ENCODE measurements at regions not wholly inside any gene's neighbourhood (a gene's known extent, or its start where the extent isn't known, plus 50 kb on each side); places are given as distances from the start of the nearest gene placed in this dataset.

DNA sequence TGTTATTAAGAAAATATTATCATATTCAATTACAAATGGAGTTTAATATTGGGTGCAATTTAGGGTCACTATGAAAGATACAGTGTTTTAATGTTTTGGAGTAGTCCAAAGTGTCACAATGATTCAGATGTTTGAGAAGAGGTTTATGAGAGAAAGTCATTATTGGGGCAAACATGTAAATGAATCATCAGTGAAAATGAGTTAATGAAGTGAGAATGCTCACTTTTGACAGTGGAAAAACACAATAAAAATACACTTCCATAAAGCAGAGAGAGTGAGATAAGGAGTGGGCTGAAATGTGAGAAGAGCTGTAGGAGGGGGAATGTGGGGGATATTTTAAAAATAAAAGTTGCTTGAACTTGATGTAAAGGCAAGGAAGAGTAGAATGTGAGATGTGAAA is 957.1 kb downstream of the PCDH18 start:
- no peaks in the 10 kb centered on the region for H3K4me1 ChIP-seq (ENCODE audit: control insufficient read depth in 2 of 2, insufficient read depth in 2 of 2, low read length in 2 of 2)
- no peaks in the 10 kb centered on the region for H3K27me3 ChIP-seq (ENCODE audit: control insufficient read depth in 2 of 2, insufficient read depth in 2 of 2, low read length in 2 of 2)
- H3K4me3 ChIP-seq (ENCODE audit: low read length in 2 of 2): no peak overlapping the region
- no peaks in the 10 kb centered on the region for H3K9me3 ChIP-seq (ENCODE audit: control insufficient read depth in 2 of 2, low read length in 2 of 2)
- no peak overlapping the region for H3K27ac ChIP-seq (ENCODE audit: low read depth in 2 of 2, low read length in 2 of 2)
- H3K9ac ChIP-seq (ENCODE audit: low read depth in 1 of 2, low read length in 2 of 2): no peak overlapping the region
- H3K36me3 ChIP-seq (ENCODE audit: control insufficient read depth in 2 of 2, insufficient read depth in 2 of 2, low read length in 2 of 2): no peaks in the 10 kb centered on the region

DNA sequence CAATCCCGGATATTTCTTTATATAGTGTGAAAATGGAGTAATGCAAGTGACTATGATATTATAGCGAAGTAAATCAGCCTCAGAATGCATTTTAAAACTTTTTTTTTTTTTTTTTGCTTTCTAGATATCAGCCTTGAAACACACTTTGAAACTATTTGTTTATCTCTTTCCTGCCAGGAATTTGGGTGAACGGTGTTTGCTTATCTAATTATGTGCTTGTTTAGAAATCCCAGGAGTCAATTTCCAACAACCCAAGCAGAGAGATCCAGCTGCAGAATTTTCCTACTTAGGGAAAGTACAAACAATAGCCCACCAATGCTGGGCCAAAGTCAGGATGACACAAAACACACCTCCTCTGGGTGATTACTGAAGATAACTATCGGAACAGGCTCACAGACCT is 958.8 kb downstream of the PCDH18 start:
- no peaks in the 10 kb centered on the region for H3K27me3 ChIP-seq (ENCODE audit: control insufficient read depth in 2 of 2, insufficient read depth in 2 of 2, low read length in 2 of 2)
- no peaks in the 10 kb centered on the region for H3K36me3 ChIP-seq (ENCODE audit: control insufficient read depth in 2 of 2, insufficient read depth in 2 of 2, low read length in 2 of 2)
- H3K4me3 ChIP-seq (ENCODE audit: low read length in 2 of 2): no peak overlapping the region
- H3K9ac ChIP-seq (ENCODE audit: low read depth in 1 of 2, low read length in 2 of 2): no peak overlapping the region
- no peak overlapping the region for H3K27ac ChIP-seq (ENCODE audit: low read depth in 2 of 2, low read length in 2 of 2)
- H3K9me3 ChIP-seq (ENCODE audit: control insufficient read depth in 2 of 2, low read length in 2 of 2): no peaks in the 10 kb centered on the region
- H3K4me1 ChIP-seq (ENCODE audit: control insufficient read depth in 2 of 2, insufficient read depth in 2 of 2, low read length in 2 of 2): no peaks in the 10 kb centered on the region

DNA sequence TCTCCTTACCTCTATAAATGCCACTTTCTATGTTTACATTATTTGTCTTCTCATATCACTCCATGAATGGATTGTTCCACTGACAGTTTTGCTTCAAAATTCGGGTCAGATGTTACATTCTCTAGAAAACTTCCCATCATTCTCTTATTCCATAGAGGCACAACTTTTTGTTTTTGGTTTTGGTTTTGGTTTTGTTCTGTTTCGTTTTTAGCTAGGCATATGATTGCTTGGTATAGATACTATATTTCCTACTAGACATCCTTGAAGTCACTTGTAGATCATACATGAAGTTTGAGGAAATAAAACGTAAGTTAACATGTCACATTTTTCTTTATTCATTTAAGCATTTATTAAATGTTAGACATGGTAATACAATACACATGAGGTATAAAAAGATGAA is 961.0 kb downstream of the PCDH18 start:
- Histone ChIP-seq H3K9me3 (ENCODE audit: control insufficient read depth in 2 of 2, low read length in 2 of 2) (no peaks in the 10 kb centered on the region), H3K4me1 (ENCODE audit: control insufficient read depth in 2 of 2, insufficient read depth in 2 of 2, low read length in 2 of 2) (no peaks in the 10 kb centered on the region), H3K4me3 (ENCODE audit: low read length in 2 of 2) (no peak overlapping the region), H3K27ac (ENCODE audit: low read depth in 2 of 2, low read length in 2 of 2) (no peak overlapping the region), H3K9ac (ENCODE audit: low read depth in 1 of 2, low read length in 2 of 2) (no peak overlapping the region), H3K36me3 (ENCODE audit: control insufficient read depth in 2 of 2, insufficient read depth in 2 of 2, low read length in 2 of 2) (no peaks in the 10 kb centered on the region), H3K27me3 (ENCODE audit: control insufficient read depth in 2 of 2, insufficient read depth in 2 of 2, low read length in 2 of 2) (no peaks in the 10 kb centered on the region)

DNA sequence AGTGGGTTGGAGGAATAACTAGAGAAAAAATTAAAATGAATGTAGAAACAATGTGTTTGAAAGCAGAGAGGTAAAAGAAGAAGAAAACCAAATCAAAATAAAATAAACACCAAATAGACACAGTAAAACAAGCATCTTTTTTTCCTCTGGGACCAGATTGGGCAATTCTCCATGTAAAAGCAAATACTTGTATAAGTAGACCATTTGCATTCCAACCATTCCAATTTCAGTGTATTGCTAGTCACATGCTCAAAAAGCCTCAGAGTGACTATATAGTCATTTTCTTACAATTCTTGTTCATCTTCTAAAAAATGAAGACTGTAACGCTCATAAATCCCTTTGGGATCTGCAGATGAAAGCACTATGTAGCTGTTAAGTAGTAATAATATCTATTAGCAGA is 969.5 kb downstream of the PCDH18 start:
- H3K27me3 ChIP-seq (ENCODE audit: control insufficient read depth in 2 of 2, insufficient read depth in 2 of 2, low read length in 2 of 2): no peaks in the 10 kb centered on the region
- no peaks in the 10 kb centered on the region for H3K9me3 ChIP-seq (ENCODE audit: control insufficient read depth in 2 of 2, low read length in 2 of 2)
- H3K4me3 ChIP-seq (ENCODE audit: low read length in 2 of 2): no peak overlapping the region
- no peaks in the 10 kb centered on the region for H3K36me3 ChIP-seq (ENCODE audit: control insufficient read depth in 2 of 2, insufficient read depth in 2 of 2, low read length in 2 of 2)
- no peak overlapping the region for H3K9ac ChIP-seq (ENCODE audit: low read depth in 1 of 2, low read length in 2 of 2)
- H3K4me1 ChIP-seq (ENCODE audit: control insufficient read depth in 2 of 2, insufficient read depth in 2 of 2, low read length in 2 of 2): no peaks in the 10 kb centered on the region
- no peak overlapping the region for H3K27ac ChIP-seq (ENCODE audit: low read depth in 2 of 2, low read length in 2 of 2)

DNA sequence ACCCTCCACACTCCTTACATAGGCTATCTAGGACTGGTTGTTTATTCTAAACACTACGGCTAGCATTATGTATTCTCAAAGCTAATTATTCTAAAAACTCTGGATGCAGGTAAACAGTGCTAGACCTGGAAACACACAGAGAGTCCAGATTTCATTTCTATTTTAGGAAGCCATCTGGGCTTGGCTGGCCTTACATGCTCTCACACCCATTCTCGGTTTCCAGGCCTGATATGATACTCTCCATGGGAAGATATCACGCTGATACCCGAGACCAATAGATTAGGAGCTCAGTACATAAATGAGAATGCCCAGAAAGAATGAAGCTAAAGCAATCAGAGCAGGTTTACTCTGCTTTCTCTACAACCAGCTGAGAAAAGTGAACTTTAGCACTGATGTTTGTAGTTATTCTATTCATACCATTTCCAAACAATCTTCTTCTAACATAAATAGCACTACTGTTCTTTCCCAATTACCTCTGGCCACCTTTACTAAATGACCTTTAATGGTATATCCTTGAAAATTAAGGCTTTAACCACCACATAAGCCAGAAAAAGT is 973.3 kb downstream of the PCDH18 start:
- Histone ChIP-seq H3K4me1 (ENCODE audit: control insufficient read depth in 2 of 2, insufficient read depth in 2 of 2, low read length in 2 of 2) (no peaks in the 10 kb centered on the region), H3K4me3 (ENCODE audit: low read length in 2 of 2) (no peak overlapping the region), H3K27ac (ENCODE audit: low read depth in 2 of 2, low read length in 2 of 2) (no peak overlapping the region), H3K9ac (ENCODE audit: low read depth in 1 of 2, low read length in 2 of 2) (no peak overlapping the region), H3K9me3 (ENCODE audit: control insufficient read depth in 2 of 2, low read length in 2 of 2) (no peaks in the 10 kb centered on the region), H3K27me3 (ENCODE audit: control insufficient read depth in 2 of 2, insufficient read depth in 2 of 2, low read length in 2 of 2) (no peaks in the 10 kb centered on the region), H3K36me3 (ENCODE audit: control insufficient read depth in 2 of 2, insufficient read depth in 2 of 2, low read length in 2 of 2) (no peaks in the 10 kb centered on the region)

DNA sequence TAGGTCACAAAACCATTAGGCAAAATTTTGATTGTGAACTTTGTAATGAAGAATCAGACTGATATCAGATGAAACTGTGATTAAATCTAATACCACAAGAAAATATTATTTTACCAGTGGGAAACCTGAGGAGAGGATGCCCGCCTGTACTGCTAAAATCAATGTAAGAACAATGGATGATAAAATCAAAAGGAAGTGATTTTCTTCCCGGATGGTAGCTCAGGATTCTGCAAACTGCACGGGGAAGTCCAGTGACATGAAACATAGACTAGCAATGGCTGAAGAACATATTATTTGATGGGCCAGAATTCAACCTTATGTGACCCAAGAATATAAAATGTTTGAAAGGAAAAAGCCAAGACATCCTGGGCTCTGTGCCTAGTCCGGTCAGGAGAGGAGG is 974.9 kb downstream of the PCDH18 start:
- Histone ChIP-seq H3K36me3 (ENCODE audit: control insufficient read depth in 2 of 2, insufficient read depth in 2 of 2, low read length in 2 of 2) (no peaks in the 10 kb centered on the region), H3K4me3 (ENCODE audit: low read length in 2 of 2) (no peak overlapping the region), H3K9ac (ENCODE audit: low read depth in 1 of 2, low read length in 2 of 2) (no peak overlapping the region), H3K27ac (ENCODE audit: low read depth in 2 of 2, low read length in 2 of 2) (no peak overlapping the region), H3K9me3 (ENCODE audit: control insufficient read depth in 2 of 2, low read length in 2 of 2) (no peaks in the 10 kb centered on the region), H3K4me1 (ENCODE audit: control insufficient read depth in 2 of 2, insufficient read depth in 2 of 2, low read length in 2 of 2) (no peaks in the 10 kb centered on the region), H3K27me3 (ENCODE audit: control insufficient read depth in 2 of 2, insufficient read depth in 2 of 2, low read length in 2 of 2) (no peaks in the 10 kb centered on the region)

DNA sequence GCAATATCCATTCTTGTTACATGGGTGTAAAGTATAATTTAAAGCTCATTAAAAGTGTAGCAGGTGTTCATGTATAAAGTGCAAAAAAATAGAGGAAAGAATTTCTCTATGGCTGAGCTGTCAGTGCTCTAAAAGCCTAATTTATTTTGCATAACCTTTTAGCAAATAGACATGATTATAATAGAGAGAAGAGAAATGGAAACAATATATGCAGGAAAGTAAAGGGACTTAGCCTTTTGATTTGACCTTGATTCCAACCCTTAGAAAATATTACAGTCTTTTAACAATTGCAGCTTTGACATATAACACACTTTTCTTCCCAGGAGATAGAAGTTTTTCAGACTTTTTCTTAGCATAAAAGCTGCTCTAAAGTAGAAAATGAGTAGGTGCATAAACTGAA is 978.3 kb downstream of the PCDH18 start:
- Histone ChIP-seq H3K9me3 (ENCODE audit: control insufficient read depth in 2 of 2, low read length in 2 of 2) (no peaks in the 10 kb centered on the region), H3K36me3 (ENCODE audit: control insufficient read depth in 2 of 2, insufficient read depth in 2 of 2, low read length in 2 of 2) (no peaks in the 10 kb centered on the region), H3K27me3 (ENCODE audit: control insufficient read depth in 2 of 2, insufficient read depth in 2 of 2, low read length in 2 of 2) (no peaks in the 10 kb centered on the region), H3K27ac (ENCODE audit: low read depth in 2 of 2, low read length in 2 of 2) (no peak overlapping the region), H3K4me1 (ENCODE audit: control insufficient read depth in 2 of 2, insufficient read depth in 2 of 2, low read length in 2 of 2) (no peaks in the 10 kb centered on the region), H3K4me3 (ENCODE audit: low read length in 2 of 2) (no peak overlapping the region), H3K9ac (ENCODE audit: low read depth in 1 of 2, low read length in 2 of 2) (no peak overlapping the region)

DNA sequence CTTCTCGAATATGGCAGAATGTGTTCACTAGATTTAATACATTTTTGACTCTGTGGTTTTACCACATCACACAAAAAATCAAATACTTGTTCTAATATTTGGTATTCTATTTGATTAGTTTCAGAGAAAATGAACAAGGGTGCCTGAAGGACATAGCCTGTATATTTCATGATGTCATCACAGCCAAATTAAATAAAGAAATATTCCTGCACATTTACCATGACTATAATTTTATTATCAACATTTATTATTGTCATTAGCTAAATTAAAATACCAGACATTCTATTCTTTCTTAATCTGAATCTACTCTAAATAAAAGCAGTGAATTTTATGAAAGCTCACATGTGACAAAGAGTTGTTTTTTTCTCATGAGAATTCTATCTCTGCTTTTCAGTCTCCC is 980.5 kb downstream of the PCDH18 start:
- H3K9me3 ChIP-seq (ENCODE audit: control insufficient read depth in 2 of 2, low read length in 2 of 2): no peaks in the 10 kb centered on the region
- no peak overlapping the region for H3K4me3 ChIP-seq (ENCODE audit: low read length in 2 of 2)
- H3K36me3 ChIP-seq (ENCODE audit: control insufficient read depth in 2 of 2, insufficient read depth in 2 of 2, low read length in 2 of 2): no peaks in the 10 kb centered on the region
- no peaks in the 10 kb centered on the region for H3K27me3 ChIP-seq (ENCODE audit: control insufficient read depth in 2 of 2, insufficient read depth in 2 of 2, low read length in 2 of 2)
- H3K4me1 ChIP-seq (ENCODE audit: control insufficient read depth in 2 of 2, insufficient read depth in 2 of 2, low read length in 2 of 2): no peaks in the 10 kb centered on the region
- H3K27ac ChIP-seq (ENCODE audit: low read depth in 2 of 2, low read length in 2 of 2): no peak overlapping the region
- H3K9ac ChIP-seq (ENCODE audit: low read depth in 1 of 2, low read length in 2 of 2): no peak overlapping the region

DNA sequence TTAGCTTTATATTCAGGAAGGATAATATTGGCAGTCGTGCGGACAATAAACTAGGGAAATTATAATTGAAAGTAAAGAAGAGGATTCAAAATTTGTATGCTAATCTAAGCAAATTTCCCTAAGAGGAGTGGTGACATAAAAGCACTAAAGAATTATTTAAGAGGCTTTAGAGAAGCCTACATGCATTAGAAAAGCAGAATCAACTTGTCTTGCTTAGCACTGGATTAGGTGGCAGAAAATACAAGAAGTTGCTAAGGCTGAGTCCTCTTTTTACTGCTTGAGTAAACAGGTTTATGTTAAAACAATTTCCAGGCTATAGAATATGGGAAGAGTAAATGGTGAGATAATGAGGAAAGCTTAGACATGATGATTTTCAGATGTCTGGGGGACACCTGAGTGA is 991.5 kb downstream of the PCDH18 start:
- Histone ChIP-seq H3K9me3 (ENCODE audit: control insufficient read depth in 2 of 2, low read length in 2 of 2) (no peaks in the 10 kb centered on the region), H3K9ac (ENCODE audit: low read depth in 1 of 2, low read length in 2 of 2) (no peak overlapping the region), H3K27ac (ENCODE audit: low read depth in 2 of 2, low read length in 2 of 2) (no peak overlapping the region), H3K4me3 (ENCODE audit: low read length in 2 of 2) (no peak overlapping the region), H3K36me3 (ENCODE audit: control insufficient read depth in 2 of 2, insufficient read depth in 2 of 2, low read length in 2 of 2) (no peaks in the 10 kb centered on the region), H3K27me3 (ENCODE audit: control insufficient read depth in 2 of 2, insufficient read depth in 2 of 2, low read length in 2 of 2) (no peaks in the 10 kb centered on the region), H3K4me1 (ENCODE audit: control insufficient read depth in 2 of 2, insufficient read depth in 2 of 2, low read length in 2 of 2) (no peaks in the 10 kb centered on the region)

DNA sequence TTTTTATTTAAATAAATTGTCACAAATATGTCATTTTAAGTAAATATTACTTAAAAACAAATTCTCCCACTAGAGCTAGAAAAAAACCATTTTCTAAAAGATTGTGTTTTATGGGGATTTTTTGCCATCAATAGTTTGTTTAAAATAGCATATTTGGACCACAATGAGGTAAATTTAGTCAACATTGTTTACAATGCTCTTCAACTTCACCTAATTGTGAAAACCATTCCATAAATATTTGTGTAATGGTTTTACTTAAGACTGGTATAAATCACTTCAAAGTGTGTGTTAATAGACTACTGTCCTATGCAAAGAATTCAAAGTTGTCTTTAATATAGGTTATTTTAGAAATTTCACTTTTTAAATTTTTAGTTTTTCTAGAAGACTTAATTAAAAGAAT is 1004.2 kb downstream of the PCDH18 start:
- no peaks in the 10 kb centered on the region for H3K9me3 ChIP-seq (ENCODE audit: control insufficient read depth in 2 of 2, low read length in 2 of 2)
- H3K4me3 ChIP-seq (ENCODE audit: low read length in 2 of 2): no peak overlapping the region
- H3K9ac ChIP-seq (ENCODE audit: low read depth in 1 of 2, low read length in 2 of 2): no peak overlapping the region
- no peak overlapping the region for H3K27ac ChIP-seq (ENCODE audit: low read depth in 2 of 2, low read length in 2 of 2)
- H3K36me3 ChIP-seq (ENCODE audit: control insufficient read depth in 2 of 2, insufficient read depth in 2 of 2, low read length in 2 of 2): no peaks in the 10 kb centered on the region
- no peaks in the 10 kb centered on the region for H3K27me3 ChIP-seq (ENCODE audit: control insufficient read depth in 2 of 2, insufficient read depth in 2 of 2, low read length in 2 of 2)
- H3K4me1 ChIP-seq (ENCODE audit: control insufficient read depth in 2 of 2, insufficient read depth in 2 of 2, low read length in 2 of 2): no peaks in the 10 kb centered on the region

DNA sequence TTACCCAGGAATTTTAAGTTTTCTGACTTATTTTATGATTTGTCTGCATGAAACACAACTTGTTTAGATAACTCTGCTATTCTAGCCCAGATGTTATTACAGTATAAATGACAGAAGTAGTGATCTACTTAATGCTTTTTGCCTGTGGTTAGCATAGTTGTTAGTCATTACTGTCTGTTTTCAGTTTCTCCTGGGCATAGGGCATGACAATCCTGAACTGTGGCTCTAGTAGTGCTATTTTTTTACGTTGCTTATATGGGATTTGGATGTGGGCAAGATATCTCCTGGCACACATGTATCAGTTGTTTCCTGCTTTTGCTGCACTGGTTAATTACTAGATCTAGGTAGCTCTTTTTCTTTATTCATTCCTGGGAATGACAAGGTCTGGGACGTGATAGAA is 1005.8 kb downstream of the PCDH18 start:
- Histone ChIP-seq H3K9me3 (ENCODE audit: control insufficient read depth in 2 of 2, low read length in 2 of 2) (no peaks in the 10 kb centered on the region), H3K4me1 (ENCODE audit: control insufficient read depth in 2 of 2, insufficient read depth in 2 of 2, low read length in 2 of 2) (no peaks in the 10 kb centered on the region), H3K27me3 (ENCODE audit: control insufficient read depth in 2 of 2, insufficient read depth in 2 of 2, low read length in 2 of 2) (no peaks in the 10 kb centered on the region), H3K4me3 (ENCODE audit: low read length in 2 of 2) (no peak overlapping the region), H3K27ac (ENCODE audit: low read depth in 2 of 2, low read length in 2 of 2) (no peak overlapping the region), H3K36me3 (ENCODE audit: control insufficient read depth in 2 of 2, insufficient read depth in 2 of 2, low read length in 2 of 2) (no peaks in the 10 kb centered on the region), H3K9ac (ENCODE audit: low read depth in 1 of 2, low read length in 2 of 2) (no peak overlapping the region)

Data from mucosa of rectum (tissue), 2 donors.